SK-N-SH (cell line): ENCODE measurements at regions not wholly inside any gene's neighbourhood (a gene's known extent, or its start where the extent isn't known, plus 50 kb on each side); places are given as distances from the start of the nearest gene placed in this dataset.

Experiments used
- CTCF ChIA-PET: fragments of 300-600, 350-600 bp; formaldehyde crosslinking; extraction: SDS; loops from one replicate; lab custom pipeline; 2021; lab: Yijun Ruan, JAX
- POLR2A ChIA-PET: fragments of 350-600 bp; sonication (Branson Sonifier 250); formaldehyde crosslinking; extraction: SDS; loops from one replicate; lab custom pipeline; 2020; ENCODE audit warnings: antibody characterized with exemption, inconsistent platforms; lab: Yijun Ruan, JAX
- DNase-seq: peaks from one replicate; pipeline ENCODE4 v3.0.0; 2012
- H2AFZ ChIP-seq: fragments of 200-600 bp; sonication (generic); 2 replicates; pipeline ENCODE4 v1.8.1; 2016; ENCODE audit warnings: antibody characterized with exemption, mild to moderate bottlenecking, low read depth
- H3F3A ChIP-seq: fragments of 200-600 bp; sonication (generic); replicated peaks from 2 replicates; pipeline ENCODE3; 2016; ENCODE audit warnings: antibody characterized with exemption, mild to moderate bottlenecking; ENCODE audit not compliant: insufficient read depth
- H3K27ac ChIP-seq, 2 experiments: fragments of 200-500 bp in 1 of 2; fragments of 200-600 bp in 1 of 2; sonication (Bioruptor generic) in 1 of 2; sonication (generic), shearing (Covaris generic) in 1 of 2; 2 replicates each; pipeline versions ENCODE4 v1.5.1 to v1.6.1; 2014 to 2016; ENCODE audit warnings: low read depth in 2 of 2, inconsistent platforms in 1 of 2, low read length in 1 of 2, mild to moderate bottlenecking in 1 of 2, mixed read lengths in 1 of 2
- H3K27me3 ChIP-seq: fragments of 200-600 bp; sonication (generic), shearing (Covaris generic); 2 replicates; pipeline ENCODE4 v1.6.1; 2016; ENCODE audit warnings: mixed run types; ENCODE audit not compliant: insufficient read depth
- H3K36me3 ChIP-seq, 2 experiments: fragments of 200-500 bp in 1 of 2; fragments of 200-600 bp in 1 of 2; sonication (Bioruptor generic) in 1 of 2; sonication (generic) in 1 of 2; replicated peaks in 1 of 2; 2 replicates each; pipeline versions ENCODE3 to v1.5.1; 2014 to 2016; ENCODE audit warnings: low read length in 1 of 2, mild to moderate bottlenecking in 1 of 2; ENCODE audit not compliant: insufficient read depth in 2 of 2, control insufficient read depth in 1 of 2
- H3K4me1 ChIP-seq, 2 experiments: fragments of 200-500 bp in 1 of 2; fragments of 200-600 bp in 1 of 2; sonication (Bioruptor generic) in 1 of 2; sonication (generic), shearing (Covaris generic) in 1 of 2; 2 replicates each; pipeline versions ENCODE4 v1.5.1 to v1.6.1; 2014 to 2016; ENCODE audit warnings: low read depth in 1 of 2, low read length in 1 of 2, mixed run types in 1 of 2; ENCODE audit not compliant: insufficient read depth in 2 of 2, control insufficient read depth in 1 of 2
- H3K4me2 ChIP-seq: fragments of 200-600 bp; sonication (generic), shearing (Covaris generic); 2 replicates; pipeline ENCODE4 v1.6.1; 2017; ENCODE audit warnings: mixed run types
- H3K4me3 ChIP-seq, 2 experiments: fragments of 200-500 bp in 1 of 2; fragments of 200-600 bp in 1 of 2; sonication (Bioruptor generic) in 1 of 2; sonication (generic), shearing (Covaris generic) in 1 of 2; 2 replicates each; pipeline versions ENCODE4 v1.5.1 to v1.8.1; 2014 to 2016; ENCODE audit warnings: low read depth in 2 of 2, inconsistent platforms in 1 of 2, low read length in 1 of 2, mild to moderate bottlenecking in 1 of 2, mixed read lengths in 1 of 2, moderate library complexity in 1 of 2
- H3K79me2 ChIP-seq: fragments of 200-600 bp; sonication (generic); 2 replicates; pipeline ENCODE4 v1.8.1; 2017; ENCODE audit warnings: mild to moderate bottlenecking; ENCODE audit not compliant: insufficient read depth
- H3K9ac ChIP-seq: fragments of 200-600 bp; sonication (generic); 2 replicates; pipeline ENCODE4 v1.6.1; 2017; ENCODE audit warnings: mixed run types
- H3K9me2 ChIP-seq: fragments of 200-600 bp; sonication (generic); 2 replicates; pipeline ENCODE4 v1.6.1; 2017; ENCODE audit warnings: mixed run types
- H3K9me3 ChIP-seq: fragments of 200-600 bp; sonication (generic); 2 replicates; pipeline ENCODE4 v1.6.1; 2017; ENCODE audit warnings: mixed run types, mild to moderate bottlenecking, moderate library complexity
- H4K20me1 ChIP-seq: fragments of 200-600 bp; sonication (generic); 2 replicates; pipeline ENCODE4 v1.6.1; 2017; ENCODE audit warnings: mild to moderate bottlenecking, mixed run types; ENCODE audit not compliant: insufficient read depth
- FOSL2 ChIP-seq: IDR thresholded peaks from 2 replicates; pipeline ENCODE4 v1.4.0; 2012; ENCODE audit warnings: low read depth, mild to moderate bottlenecking, moderate library complexity, borderline replicate concordance
- FOXM1 ChIP-seq: IDR thresholded peaks from 2 replicates; pipeline ENCODE4 v1.4.0; 2012; ENCODE audit warnings: low read depth, mild to moderate bottlenecking
- GATA2 ChIP-seq: sonication (generic); formaldehyde crosslinking; IDR thresholded peaks from 2 replicates; pipeline ENCODE4 v1.5.0; 2020; ENCODE audit warnings: mild to moderate bottlenecking, missing genetic modification reagents
- PBX3 ChIP-seq: IDR thresholded peaks from 2 replicates; pipeline ENCODE4; 2012
- RAD21 ChIP-seq: IDR thresholded peaks from 2 replicates; pipeline ENCODE4 v1.6.1; 2012; ENCODE audit warnings: mild to moderate bottlenecking, low read length
- RCOR1 ChIP-seq: fragments of 150-350 bp; IDR thresholded peaks from 2 replicates; pipeline ENCODE4 v1.6.1; 2017; ENCODE audit warnings: antibody characterized with exemption, low read length
- REST ChIP-seq: IDR thresholded peaks from 2 replicates; pipeline ENCODE4 v1.6.1; 2012; ENCODE audit warnings: mild to moderate bottlenecking, low read depth, low read length, moderate library complexity
- RFX5 ChIP-seq: IDR thresholded peaks from 2 replicates; pipeline ENCODE4 v1.6.1; 2012; ENCODE audit warnings: mild to moderate bottlenecking, improper control_type of control experiment, low read length
- RXRA ChIP-seq: IDR thresholded peaks from 2 replicates; pipeline ENCODE4 v1.4.0; 2012; ENCODE audit warnings: low read depth, mild to moderate bottlenecking, borderline replicate concordance
- SMC3 ChIP-seq: IDR thresholded peaks from 2 replicates; pipeline ENCODE4 v1.6.1; 2012; ENCODE audit warnings: low read depth, low read length, improper control_type of control experiment
- USF2 ChIP-seq: fragments of 150-350 bp; IDR thresholded peaks from 2 replicates; pipeline ENCODE4 v1.6.1; 2017; ENCODE audit warnings: antibody characterized with exemption, low read length, low read depth, borderline replicate concordance
- ZBTB33 ChIP-seq: IDR thresholded peaks from 2 replicates; pipeline ENCODE4 v1.4.0; 2012; ENCODE audit warnings: low read depth, borderline replicate concordance
- WGBS: methylation state at CpG from one replicate; pipeline ENCODE4 v1.1.6; 2017; ENCODE audit warnings: low lambda C conversion rate; 5-methylcytosine and 5-hydroxymethylcytosine counted together
- TF ChIP-seq, protein P1 (sequence below): fragments of 150-350 bp; IDR thresholded peaks from 2 replicates; pipeline ENCODE4 v1.6.1; 2016; ENCODE audit warnings: mild to moderate bottlenecking, low read depth, low read length
- TF ChIP-seq, protein P2 (sequence below): IDR thresholded peaks from 2 replicates; pipeline ENCODE4 v1.4.0; 2012; ENCODE audit warnings: low read depth, borderline replicate concordance

DNA sequence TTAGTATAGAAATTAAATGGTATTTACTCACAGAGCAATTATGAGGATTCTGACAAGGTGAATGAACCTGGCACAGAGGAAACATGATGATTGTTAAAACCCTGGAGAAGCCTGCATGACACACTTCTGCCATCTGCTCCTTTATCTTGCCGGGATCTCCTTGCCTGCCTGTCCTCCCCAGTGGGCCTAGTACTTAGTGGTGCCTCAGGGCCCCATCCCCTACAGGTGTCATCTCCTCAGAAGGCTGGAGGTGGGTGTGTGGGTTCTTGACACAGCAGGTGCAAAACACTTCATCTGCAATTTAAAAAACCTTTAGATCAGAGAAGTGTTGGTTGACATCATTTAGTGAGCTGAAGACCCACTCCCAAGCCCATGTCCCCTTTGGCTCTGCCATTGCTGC, 261.2 kb downstream of the ADRA2A start:
- Histone ChIP-seq H3K36me3 (no peaks in the 10 kb centered on the region), H3K9me3 (no peaks in the 10 kb centered on the region), H2AFZ (no peak overlapping the region), H3K9ac (no peak overlapping the region), H3K4me1 (no peaks in the 10 kb centered on the region), H3K27me3 (no peaks in the 10 kb centered on the region), H3F3A (no peaks in the 10 kb centered on the region), H3K27ac (no peak overlapping the region), H3K9me2 (no peaks in the 10 kb centered on the region), H3K4me2 (no peak overlapping the region), H3K4me3 (no peak overlapping the region)
- CTCF ChIA-PET = interaction anchor here (1.8 to 1.9 kb wide), 2 partner anchors 22 to 261 kb away, joined by 4 to 5 read pairs; partner anchors contain the start of gene ADRA2A
- DNase-seq = no peak
- POLR2A ChIA-PET = no interaction called here
- WGBS = no CpG with 5 or more reads among the region's 1 CpG
- TF ChIP-seq RAD21 = no peak
- TF ChIP-seq RFX5 = no peak
- no peak for TF ChIP-seq ZBTB33
- no peak for TF ChIP-seq FOSL2
- TF ChIP-seq RXRA = no peak
- TF ChIP-seq USF2 = no peak
- TF ChIP-seq RCOR1 = no peak
- TF ChIP-seq SMC3 = no peak
- TF ChIP-seq GATA2 (CRISPR knock-in tag) = no peak
- TF ChIP-seq FOXM1 = no peak
- TF ChIP-seq, protein P1, sequence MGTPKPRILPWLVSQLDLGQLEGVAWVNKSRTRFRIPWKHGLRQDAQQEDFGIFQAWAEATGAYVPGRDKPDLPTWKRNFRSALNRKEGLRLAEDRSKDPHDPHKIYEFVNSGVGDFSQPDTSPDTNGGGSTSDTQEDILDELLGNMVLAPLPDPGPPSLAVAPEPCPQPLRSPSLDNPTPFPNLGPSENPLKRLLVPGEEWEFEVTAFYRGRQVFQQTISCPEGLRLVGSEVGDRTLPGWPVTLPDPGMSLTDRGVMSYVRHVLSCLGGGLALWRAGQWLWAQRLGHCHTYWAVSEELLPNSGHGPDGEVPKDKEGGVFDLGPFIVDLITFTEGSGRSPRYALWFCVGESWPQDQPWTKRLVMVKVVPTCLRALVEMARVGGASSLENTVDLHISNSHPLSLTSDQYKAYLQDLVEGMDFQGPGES = no peak
- no peak for TF ChIP-seq PBX3
- no peak for TF ChIP-seq REST
- TF ChIP-seq, protein P2, sequence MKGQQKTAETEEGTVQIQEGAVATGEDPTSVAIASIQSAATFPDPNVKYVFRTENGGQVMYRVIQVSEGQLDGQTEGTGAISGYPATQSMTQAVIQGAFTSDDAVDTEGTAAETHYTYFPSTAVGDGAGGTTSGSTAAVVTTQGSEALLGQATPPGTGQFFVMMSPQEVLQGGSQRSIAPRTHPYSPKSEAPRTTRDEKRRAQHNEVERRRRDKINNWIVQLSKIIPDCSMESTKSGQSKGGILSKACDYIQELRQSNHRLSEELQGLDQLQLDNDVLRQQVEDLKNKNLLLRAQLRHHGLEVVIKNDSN = no peak
- TF ChIP-seq, all 33 proteins: peak for 0
- Histone ChIP-seq H3K79me2 (no peaks in the 10 kb centered on the region), H4K20me1 (no peaks in the 10 kb centered on the region)
